Stimulated activated CD8-positive, alpha-beta memory T cell treated with anti-CD3 and anti-CD28 coated beads, Interleukin-12 subunit alpha, Interleukin-12 subunit beta, amount 100 ng/mL, for 1 hour (primary cell): ENCODE measurements at regions not wholly inside any gene's neighbourhood (a gene's known extent, or its start where the extent isn't known, plus 50 kb on each side); places are given as distances from the start of the nearest gene placed in this dataset.
"Not testable (repeated sequence)": the region's sequence is repeated elsewhere in the genome, so short reads cannot be mapped to it uniquely, and the experiment has no call there.

Source experiments
- DNase-seq: peaks from one replicate; pipeline ENCODE4 v3.0.0-alpha.2; 2020; ENCODE audit warnings: low read depth

- DNase-seq, result no peak
These were observed 733.9 kb upstream of the EPHA5 start for GRCh38 chr4:66404141-66404540.

GRCh38 chr4:66376921-66377320 is 706.6 kb upstream of the EPHA5 start:
- DNase-seq, result no peak

- DNase-seq, result no peak
These were observed 706.1 kb upstream of the EPHA5 start for GRCh38 chr4:66376396-66376795.

GRCh38 chr4:66373268-66373667 is 703.0 kb upstream of the EPHA5 start:
- DNase-seq, result no peak

- no peak for DNase-seq
These were observed 702.4 kb upstream of the EPHA5 start for GRCh38 chr4:66372706-66373105.

- no peak for DNase-seq
These were observed 696.9 kb upstream of the EPHA5 start for GRCh38 chr4:66367043-66367660.

GRCh38 chr4:66360395-66360794 is 690.1 kb upstream of the EPHA5 start:
- not testable (repeated sequence) for DNase-seq

GRCh38 chr4:66357316-66357715 is 687.0 kb upstream of the EPHA5 start:
- no peak for DNase-seq

- no peak for DNase-seq
These were observed 685.0 kb upstream of the EPHA5 start for GRCh38 chr4:66355328-66355727.

- no peak for DNase-seq
These were observed 681.5 kb upstream of the EPHA5 start for GRCh38 chr4:66351761-66352160.

- no peak for DNase-seq
These were observed 670.1 kb upstream of the EPHA5 start for GRCh38 chr4:66340286-66340893.

GRCh38 chr4:66339007-66339406 is 668.7 kb upstream of the EPHA5 start:
- DNase-seq, result no peak

GRCh38 chr4:66331761-66332160 is 661.5 kb upstream of the EPHA5 start:
- no peak for DNase-seq

GRCh38 chr4:66330125-66330524 is 659.8 kb upstream of the EPHA5 start:
- DNase-seq, result no peak

- no peak for DNase-seq
These were observed 658.7 kb upstream of the EPHA5 start for GRCh38 chr4:66328803-66329574.

- no peak for DNase-seq
These were observed 637.6 kb upstream of the EPHA5 start for GRCh38 chr4:66307641-66308438.

- no peak for DNase-seq
These were observed 630.1 kb upstream of the EPHA5 start for GRCh38 chr4:66300336-66300934.

GRCh38 chr4:66298569-66298968 is 628.3 kb upstream of the EPHA5 start:
- DNase-seq, result no peak

- DNase-seq, result no peak
These were observed 627.4 kb upstream of the EPHA5 start for GRCh38 chr4:66297703-66298102.

- no peak for DNase-seq
These were observed 624.3 kb upstream of the EPHA5 start for GRCh38 chr4:66294638-66295037.

- DNase-seq, result no peak
These were observed 614.7 kb upstream of the EPHA5 start for GRCh38 chr4:66284991-66285451.

- no peak for DNase-seq
These were observed 608.8 kb upstream of the EPHA5 start for GRCh38 chr4:66279084-66279483.
